SH-SY5Y (cell line): ENCODE measurements at regions not wholly inside any gene's neighbourhood (a gene's known extent, or its start where the extent isn't known, plus 50 kb on each side); places are given as distances from the start of the nearest gene placed in this dataset.

ENCODE experiments used
- GATA2 ChIP-seq: IDR thresholded peaks from 2 replicates; pipeline ENCODE4 v1.6.1; 2011; ENCODE audit warnings: mild to moderate bottlenecking, low read depth, low read length
- GATA3 ChIP-seq: IDR thresholded peaks from 2 replicates; pipeline ENCODE4 v1.6.1; 2011; ENCODE audit warnings: low read depth, mild to moderate bottlenecking, low read length, moderate library complexity

- no peak for TF ChIP-seq GATA2
- TF ChIP-seq GATA3: no peak
Observed at GRCh38 chr6:28839443-28840120, 84.2 kb downstream of the TRIM27 start.
